HEK293T (cell line): ENCODE measurements at regions not wholly inside any gene's neighbourhood (a gene's known extent, or its start where the extent isn't known, plus 50 kb on each side); places are given as distances from the start of the nearest gene placed in this dataset.

Source experiments
- ELF4 ChIP-seq: fragments of 450-650 bp; IDR thresholded peaks from 2 replicates; pipeline ENCODE4 v1.6.1; 2017; ENCODE audit warnings: antibody characterized with exemption
- FOXK2 ChIP-seq: fragments of 450-650 bp; IDR thresholded peaks from 2 replicates; pipeline ENCODE4 v1.6.1; 2016; ENCODE audit warnings: mild to moderate bottlenecking

GRCh38 chr7:98520356-98520951 is 96.6 kb upstream of the NPTX2 start:
- TF ChIP-seq ELF4 = no peak
- TF ChIP-seq FOXK2 = no peak
